RCC 7860 (cell line): ENCODE measurements at regions not wholly inside any gene's neighbourhood (a gene's known extent, or its start where the extent isn't known, plus 50 kb on each side); places are given as distances from the start of the nearest gene placed in this dataset.

Experiments
- DNase-seq: peaks from one replicate; pipeline ENCODE4 v3.0.0-alpha.2; 2015; ENCODE audit warnings: low spot score
- FAIRE-seq: peaks from 2 replicates; lab custom pipeline; 2012; peaks lifted over from hg19 to GRCh38; lab: Jason Lieb, UNC

DNA sequence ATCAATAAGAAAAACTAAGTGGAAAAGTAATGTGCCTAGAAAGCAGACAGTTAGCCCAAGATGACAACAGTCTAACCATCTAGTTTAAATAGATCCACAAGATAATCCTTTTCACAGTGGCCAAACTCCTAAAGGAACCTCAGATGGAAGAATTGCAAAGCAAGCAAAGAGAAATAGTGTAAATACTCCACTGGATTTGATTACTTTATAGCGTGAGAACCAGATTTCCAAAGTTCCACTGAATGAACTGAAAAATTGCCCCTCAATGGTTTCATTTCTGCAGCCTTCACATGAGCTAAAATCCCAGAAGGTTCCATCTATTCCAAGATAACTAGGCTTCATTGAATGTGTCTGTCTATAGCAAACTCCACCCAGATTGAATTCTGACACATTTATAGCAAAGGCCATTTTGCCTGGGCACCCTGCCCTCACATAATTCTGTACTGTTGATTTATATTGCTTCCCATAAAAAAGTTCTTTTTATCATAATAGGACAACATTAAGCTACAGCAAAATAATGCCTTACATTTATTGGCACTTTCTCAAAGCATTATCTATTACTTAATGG, 129.7 kb upstream of the THBS1 start:
- no peak for DNase-seq
- no peak for FAIRE-seq

DNA sequence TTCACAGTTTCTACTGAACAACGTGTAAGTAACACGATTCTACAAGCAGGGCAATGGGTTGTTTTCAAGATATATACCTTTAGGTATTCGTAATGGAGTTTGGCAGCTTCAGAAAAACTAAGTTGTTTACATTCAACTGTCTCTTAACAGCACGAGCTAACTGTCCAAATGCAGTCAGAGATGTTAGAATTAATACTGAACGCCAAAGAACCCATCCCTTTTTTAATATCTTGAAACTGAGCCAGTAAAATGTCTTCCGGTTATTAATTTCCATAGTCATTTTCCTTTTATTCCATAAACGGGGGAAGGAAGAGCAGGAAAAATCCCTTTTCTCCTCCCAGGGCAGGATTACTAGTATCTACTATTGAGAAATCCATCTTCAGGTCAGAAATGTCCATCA, 129.0 kb upstream of the THBS1 start:
- DNase-seq, result no peak
- no peak for FAIRE-seq

DNA sequence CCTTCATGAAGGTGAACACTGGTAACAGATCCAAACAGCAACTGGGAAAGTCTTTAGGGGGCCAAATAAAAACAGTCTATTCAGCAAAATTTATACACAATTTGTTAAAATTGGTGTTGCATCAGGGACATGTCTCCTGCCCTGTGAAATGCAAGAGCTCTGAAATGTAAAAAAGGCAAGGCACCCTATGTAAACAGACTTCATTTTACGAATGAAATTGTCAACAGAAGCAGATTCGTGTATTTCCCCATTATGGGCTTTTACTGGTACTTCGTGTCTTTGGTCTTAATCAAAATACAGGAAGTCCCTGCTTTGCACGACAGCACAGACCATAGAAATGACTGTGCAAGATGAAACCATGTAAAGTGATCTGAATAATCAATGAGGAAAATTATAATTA, 127.3 kb upstream of the THBS1 start:
- DNase-seq (no peak), FAIRE-seq (no peak)

DNA sequence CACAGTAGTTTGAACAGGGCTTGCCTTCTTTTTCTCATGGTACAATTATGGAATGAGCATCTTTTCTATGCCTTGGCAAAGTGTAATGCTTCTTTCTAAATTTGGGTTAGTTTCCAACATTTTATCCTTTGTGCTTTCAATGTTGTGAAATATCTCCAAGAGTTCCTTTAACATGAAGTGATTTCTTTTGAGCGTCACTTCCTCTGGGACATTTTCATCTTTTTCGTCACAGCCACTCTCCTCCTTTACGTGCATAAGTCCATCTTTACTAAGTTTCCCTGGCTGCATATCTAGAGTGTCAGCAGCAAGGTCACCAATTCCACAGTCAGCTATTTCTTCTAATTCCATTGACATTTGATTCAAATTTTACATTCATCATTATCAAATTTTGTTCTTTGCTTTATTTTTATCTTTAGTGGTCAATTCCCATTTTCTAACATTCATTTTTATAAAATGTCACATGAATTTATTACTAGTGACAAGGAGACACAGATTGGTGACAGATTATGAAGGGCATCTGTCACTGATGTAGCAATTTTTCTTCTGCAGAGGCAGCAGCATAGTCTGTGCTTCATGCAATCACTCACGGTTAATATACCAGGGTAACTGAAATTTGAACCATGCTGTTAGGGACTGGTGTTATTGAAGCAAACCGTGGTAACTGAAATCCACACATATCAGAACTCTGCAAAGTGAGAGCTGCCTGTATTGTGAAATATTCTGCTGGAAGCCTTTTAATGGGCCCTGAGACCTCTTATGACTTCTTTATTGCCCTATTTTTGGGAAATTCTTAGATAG, 126.5 kb upstream of the THBS1 start:
- FAIRE-seq (no peak), DNase-seq (no peak)

DNA sequence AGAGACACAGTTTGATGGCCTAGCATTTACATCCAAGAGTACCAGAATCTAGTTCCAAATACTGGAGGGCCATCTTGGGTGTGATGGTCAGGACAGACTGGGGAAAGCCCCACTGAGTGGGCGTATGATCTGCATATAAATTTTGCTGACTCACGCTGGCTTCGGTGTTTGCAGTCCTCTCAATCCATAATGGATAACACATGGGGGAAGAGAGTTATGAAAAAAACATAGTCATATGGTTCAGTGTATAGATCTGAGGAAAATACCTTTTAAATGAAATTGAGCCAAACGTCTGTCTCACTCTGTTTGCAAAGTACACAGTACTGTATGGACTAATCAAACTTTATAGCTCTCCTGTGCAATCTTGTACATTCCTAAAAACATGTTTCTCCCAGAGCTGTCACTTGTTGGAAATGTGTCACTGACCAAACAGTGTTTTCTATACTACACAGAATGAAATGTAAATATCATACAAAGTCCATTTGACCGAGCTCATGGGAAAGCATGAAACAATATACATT, 125.3 kb upstream of the THBS1 start:
- DNase-seq, result no peak
- FAIRE-seq, result no peak

DNA sequence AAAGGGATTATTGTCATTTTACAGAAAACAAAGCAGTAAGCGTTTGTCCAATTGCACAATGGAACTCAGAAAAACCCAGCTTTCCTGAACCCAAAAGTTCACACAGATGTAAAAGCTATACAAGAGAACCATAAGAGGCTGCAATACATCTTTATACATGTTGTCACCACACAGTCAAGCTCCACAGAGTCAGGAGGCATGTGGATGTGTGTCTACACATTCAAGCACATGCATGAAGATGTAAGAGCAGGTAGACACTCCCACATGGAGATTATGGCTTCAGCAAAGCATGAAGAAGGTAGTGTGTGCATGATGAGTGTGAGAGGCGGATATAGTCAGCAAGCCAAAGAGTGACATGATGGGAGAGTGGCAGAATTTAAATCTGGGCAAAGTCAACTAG, 124.7 kb upstream of the THBS1 start:
- no peak for DNase-seq
- no peak for FAIRE-seq

DNA sequence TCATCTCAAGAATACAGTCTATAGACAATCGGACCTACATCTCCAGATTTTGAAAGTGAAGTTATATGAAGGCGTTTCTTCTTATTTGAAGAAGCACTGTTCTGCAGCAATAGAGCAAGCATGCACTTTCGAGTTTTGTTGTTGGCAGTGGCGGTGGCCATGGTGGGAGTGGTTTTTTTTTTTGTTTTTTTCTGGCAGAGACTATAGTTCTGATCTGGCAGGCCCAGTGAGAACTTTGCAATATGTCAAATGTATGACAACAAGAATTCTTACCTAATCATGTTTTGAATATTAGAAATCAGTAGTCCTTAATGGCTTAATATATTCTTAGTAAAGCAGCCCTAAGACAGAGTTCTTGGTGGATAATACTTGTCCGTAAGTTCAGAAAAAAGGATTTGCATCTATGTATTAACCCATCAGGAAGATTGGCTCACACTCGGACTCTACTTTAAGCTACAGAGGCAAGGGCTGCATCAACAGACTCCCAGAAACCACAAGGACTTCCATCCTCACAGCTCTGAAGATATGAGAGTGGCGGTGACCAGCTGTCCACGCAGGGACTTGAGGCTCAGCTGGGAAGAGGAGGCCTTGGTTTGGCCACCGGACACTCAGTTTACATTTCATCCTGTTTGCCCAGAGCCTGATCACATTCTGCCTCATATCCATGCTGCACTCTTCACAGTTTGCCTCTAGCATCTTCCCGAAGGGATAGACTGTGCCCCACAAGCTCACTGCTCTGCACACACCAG, 124.1 kb upstream of the THBS1 start:
- DNase-seq (no peak), FAIRE-seq (no peak)

DNA sequence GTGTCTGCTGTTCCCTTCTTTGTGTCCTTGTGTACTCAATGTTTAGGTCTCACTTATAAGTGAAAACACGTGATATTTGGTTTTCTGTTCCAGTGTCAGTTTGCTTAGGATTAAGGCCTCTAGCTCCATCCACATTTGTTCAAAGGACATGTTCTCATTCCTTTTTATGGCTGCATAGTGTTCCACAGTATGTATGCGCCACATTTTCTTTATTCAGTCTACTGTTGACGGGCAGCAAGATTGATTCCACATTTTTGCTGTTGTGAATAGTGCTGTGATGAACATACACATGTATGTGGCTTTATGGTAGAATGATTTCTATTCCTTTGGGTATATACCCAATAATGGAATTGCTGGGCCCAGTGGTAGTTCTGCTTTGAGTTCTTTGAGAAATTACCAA, 122.7 kb upstream of the THBS1 start:
- DNase-seq, result no peak
- FAIRE-seq, result no peak

DNA sequence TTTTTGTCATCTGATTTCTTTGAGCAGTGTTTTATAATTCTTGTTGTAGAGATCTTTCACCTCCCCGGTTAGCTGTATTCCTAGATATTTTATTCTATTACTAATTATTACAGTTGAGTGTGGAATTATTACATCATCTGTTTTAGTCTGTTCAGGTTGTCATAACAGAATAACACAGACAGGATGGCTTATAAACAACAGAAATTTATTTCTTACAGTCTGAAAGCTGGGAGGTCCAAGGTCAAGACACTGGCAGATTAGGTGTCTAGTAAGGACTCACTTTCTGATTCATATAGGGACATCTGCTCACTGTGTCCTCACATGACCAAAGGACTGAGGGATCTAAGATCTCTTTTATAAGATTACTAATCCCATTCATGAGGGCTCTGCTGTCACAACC, 121.3 kb upstream of the THBS1 start:
- FAIRE-seq (no peak), DNase-seq (no peak)

DNA sequence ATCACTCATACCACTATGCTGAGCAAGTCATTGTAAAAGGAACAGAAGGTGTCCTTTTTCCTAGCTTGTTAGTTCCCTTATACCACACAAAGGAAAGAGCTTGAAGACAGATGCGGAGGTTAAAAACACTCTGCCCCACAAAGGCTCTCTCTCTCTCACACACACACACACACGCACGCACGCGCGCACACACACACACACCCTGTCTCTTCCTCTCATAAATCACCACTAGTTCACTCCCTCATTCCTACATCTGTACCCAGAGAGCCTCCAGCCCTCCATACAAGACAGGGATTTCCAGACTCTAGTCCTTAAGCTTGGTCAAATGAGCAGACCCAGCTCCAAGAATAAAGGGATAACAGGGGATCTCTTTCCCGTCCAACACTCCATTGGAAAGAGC, 120.1 kb upstream of the THBS1 start:
- FAIRE-seq, result no peak
- no peak for DNase-seq

DNA sequence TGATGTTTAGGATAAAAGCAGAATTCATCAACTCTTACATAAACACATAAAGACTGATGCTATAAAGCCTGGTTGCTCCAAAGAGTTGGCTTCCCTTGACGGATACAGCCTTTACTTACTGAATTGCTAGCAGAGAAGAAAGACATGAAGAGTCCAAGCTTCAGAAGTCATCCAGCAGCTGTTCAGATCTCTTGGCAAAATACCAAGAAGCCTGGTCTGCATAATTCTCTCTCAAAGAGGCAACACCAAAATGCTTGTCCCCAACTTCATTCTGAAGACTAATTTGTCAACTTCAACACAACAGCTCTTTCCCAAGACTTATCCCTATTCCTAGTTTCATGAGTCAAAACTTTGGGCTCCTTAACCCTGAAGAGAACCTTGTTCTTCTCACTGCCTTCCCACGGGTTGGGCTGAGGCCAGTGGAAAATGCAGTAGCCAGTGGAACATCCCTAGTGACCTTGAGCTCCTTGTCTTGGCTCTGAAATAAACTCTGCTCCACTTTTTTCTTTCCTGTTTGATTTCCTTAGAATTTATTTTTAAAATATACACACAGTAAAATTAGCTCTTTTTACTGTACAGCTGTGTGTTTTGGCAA, 119.2 kb upstream of the THBS1 start:
- DNase-seq (no peak), FAIRE-seq (no peak)

DNA sequence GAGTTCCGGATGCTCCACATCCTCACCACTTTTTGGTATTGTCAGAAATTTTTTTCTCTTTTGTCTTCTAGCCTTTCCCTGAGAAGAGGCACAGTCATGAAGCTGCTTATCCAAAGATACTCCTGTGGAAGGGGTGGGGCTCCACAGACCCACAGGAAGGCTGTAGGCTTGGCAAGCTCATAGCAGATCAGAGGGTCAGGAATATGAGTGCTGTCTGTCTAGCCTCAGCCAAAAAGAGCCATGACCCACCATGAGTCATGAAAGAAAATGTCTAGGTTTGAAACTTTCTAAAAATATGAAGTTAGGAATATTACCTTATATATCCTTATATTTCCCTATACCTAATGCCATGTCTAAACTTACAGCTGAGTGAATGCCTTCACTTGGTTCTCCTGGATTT, 118.2 kb upstream of the THBS1 start:
- DNase-seq, result no peak
- FAIRE-seq, result no peak

DNA sequence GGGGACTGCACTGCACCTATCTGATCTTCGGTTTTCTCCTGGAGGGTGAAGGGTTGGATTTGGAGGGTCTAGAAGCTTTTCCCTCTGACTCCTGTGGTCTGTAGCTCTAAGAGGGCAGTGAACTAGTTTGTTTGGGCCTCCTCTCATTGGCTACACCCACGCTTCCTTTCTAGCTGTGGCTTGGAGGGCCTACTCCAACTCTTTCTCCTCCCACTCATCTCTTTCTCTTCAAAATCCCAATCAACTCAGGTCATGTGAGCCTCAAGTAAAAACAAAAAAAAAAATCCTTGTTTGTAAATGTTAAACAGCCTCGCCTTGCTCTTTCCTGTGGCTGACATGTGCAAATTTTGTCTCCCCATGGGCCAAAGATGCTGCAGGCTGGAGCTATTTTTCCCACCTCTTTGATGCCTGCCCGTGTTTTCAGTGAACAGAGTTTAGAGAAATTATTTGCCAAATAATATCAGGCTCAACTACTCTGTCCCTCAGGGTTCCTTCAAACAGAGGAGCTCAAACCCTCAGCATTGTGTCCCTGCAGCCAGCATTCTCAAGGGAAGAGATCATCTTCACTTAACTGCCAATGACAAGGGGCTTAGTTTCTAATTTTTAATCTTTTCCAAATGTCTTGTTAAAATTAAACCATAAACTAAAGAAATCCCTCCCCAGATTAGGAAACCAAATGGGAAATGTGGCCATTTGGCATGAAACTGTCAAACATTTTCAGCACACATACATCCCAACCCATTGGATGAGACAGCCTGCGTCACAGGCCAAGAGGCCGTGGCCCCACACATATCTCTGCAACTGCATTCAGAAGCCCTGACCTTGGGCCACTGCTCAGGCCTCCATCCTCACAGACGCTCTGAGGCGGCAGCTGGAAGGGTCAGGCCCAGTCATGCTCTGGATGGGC, 114.8 kb upstream of the THBS1 start:
- FAIRE-seq (no peak), DNase-seq (no peak)

DNA sequence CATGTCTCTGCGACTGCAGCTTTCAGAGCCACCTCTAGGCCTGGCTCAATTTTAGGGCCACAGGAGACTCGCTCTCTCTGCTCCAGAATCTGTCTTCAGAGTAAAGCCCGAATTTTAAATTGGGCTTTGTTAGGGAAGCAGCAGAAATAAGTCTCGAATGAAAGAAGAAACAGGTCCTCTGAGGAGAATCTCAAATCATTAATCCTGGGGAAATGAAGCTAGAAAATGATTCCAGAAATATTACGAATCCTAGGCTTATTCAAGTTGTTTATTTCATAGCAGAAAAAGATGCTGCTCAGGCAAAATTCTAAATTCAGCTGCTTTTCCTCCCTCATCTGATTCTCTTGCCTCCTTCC, 114.2 kb upstream of the THBS1 start:
- FAIRE-seq, result no peak

DNA sequence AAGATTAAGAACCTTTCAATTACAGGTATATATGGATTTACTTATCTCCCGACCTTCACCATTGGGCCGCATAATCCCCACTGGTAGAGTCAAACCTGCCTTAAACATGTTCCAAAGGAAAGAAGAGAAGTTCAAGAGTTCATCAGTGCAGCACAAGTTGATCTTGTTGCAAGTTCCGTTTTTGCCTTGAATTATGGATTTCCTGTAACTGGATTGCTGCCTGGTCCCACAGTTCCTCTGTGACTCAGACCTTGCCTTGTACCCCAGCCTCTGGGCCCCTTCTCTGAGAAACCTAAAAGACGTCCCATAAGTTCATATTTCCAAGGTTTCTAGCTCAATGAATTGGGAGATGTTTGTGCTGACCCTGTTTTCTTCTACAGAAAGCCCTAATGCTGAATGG, 112.5 kb upstream of the THBS1 start:
- DNase-seq (no peak), FAIRE-seq (no peak)

More for the DNA sequence above, 114.2 kb upstream of the THBS1 start:
- no peak for DNase-seq

DNA sequence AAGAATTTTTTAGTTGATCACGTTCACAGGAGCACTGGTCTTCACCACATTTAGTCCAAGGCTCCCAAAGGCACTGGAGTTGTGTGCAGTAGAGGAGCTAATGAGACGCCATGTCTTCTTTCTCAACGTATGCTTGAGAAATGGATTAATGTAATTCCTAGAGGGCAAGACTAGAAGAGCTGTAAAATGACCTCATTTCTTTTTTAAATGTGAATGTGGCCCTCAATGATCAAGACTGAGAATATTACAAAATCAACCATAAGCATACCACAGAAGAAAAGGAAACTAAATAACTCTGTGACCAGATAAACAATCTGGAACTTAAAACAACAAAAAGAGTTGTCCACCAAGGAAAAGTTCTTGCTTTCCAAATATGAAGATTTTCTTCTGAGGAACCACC, 112.1 kb upstream of the THBS1 start:
- DNase-seq, result no peak
- no peak for FAIRE-seq

DNA sequence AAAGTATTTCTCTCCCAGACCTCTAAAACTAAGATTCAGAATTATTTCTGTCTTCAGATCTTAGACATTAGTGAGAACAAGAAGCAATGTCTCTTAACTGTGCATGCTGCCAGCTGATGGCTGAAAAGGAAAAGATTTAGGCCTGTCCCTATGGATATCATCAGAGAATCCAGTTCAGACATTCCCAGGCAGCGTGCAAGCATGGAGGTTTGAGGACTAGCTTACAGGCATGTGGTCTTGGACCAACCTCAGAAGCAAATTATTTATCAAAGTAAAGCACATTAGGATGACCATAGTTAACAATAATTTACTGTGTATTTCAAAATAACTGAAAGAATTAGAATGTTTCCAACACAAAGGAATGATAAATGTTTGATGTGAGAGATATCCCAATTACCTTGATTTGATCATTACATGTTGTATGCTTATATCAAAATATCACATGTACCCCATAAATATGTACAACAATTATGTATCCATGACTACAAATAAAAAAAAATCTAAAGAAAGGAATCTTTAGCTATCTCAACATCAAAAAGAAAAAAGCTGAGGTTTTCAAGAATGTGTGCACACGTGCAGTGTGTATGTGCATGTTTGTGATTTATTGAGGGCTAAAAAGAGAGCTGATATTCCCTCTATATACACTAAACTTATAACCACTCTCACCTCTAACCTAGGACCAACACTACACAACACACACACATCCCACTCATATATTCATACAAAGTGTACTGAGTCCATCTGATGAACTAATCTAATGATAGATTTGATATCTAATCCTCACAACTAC, 108.9 kb upstream of the THBS1 start:
- DNase-seq (no peak), FAIRE-seq (no peak)

DNA sequence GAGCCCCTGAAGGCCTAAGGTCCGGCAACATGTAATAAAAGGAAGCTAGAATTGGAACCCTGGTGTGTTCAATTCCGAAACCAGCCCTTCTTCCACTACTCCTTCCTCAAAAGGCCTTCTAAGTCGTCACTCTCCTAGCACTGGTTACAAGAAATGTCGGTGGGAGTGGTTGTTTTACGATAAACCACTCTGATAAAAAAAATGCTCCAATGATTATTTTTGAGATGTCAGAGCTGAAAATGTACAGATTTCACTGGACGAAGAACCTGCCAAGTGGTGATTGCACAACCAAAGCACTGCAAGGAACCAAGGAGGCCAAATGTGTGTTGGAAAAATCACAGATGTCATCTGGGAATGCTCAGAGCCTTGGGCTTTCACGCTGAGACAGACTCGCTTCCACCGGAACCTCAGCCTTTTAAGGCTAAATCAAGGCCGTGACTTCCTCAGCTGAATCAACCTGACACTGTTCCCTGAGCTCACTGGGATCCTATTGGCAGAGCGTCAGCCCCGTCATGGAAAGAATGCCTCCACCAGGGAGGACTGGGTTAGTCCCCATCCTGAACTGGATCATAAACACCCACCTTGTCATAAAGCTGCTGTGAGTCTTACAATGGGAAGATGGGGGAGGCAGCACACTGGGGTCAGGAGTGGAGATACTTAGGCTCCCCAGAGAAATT, 108.1 kb upstream of the THBS1 start:
- FAIRE-seq (no peak), DNase-seq (no peak)

DNA sequence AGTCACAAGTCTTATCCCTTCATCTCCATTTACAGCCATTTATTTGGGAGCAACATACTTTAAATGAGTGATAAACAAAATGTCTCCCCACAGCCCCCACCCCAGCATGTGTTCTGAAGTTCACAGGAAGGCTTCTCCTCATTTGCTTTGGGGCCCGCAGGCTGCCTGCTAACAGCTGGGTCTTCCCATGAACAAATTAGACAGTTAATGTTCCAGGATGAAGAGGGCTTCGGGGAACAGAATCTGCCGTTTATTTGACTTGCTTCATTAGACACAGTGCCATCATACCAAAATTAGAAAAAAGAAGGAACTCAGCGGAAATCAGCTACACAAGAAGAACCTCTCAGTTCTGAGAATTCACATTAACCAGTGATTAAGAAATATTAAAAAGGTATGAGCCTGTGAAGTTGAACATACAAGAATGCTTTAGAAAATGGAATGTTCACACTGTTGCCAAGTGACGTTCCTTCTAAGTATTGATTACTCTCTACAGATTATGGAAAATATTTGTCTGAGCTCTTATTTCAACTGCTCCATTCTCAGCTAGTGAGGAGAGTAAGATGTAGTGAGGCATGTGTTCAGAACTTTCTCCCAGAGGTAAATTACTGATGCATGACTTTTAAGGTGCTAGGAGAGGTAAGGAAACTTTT, 107.5 kb upstream of the THBS1 start:
- FAIRE-seq (no peak), DNase-seq (no peak)
